ENCODE measurements at regions not wholly inside any gene's neighbourhood (a gene's known extent, or its start where the extent isn't known, plus 50 kb on each side); places are given as distances from the start of the nearest gene placed in this dataset.

DNA sequence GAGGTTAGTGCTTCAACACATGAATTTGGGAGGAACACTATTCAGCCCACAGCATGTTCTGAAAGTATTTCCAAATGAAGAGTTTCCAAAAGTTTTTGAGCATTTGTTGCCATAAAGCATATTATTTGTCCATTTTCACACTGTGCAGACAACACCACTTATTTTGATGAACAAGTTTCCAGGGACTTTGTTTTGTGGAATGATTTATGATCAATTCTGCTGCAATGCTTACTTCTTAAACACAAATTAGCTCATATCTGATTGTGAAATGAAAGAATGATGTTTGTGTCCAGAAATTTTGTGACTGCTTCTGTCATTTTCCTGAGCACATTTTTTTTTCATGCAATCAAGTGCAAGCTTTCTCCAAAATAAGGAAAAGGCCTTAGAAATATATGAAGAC, 205.3 kb downstream of the RAP2A start:
- H3K27ac ChIP-seq (ENCODE audit: extremely low read depth, low read depth, low read length) = no peak overlapping the region
- no peak overlapping the region for H3K4me3 ChIP-seq
- H3K4me2 ChIP-seq (ENCODE audit: insufficient read depth, low read length) = no peak overlapping the region
- no TSS peak for BruUV-seq (replicated peaks)
- ATAC-seq (no peak), FAIRE-seq (no peak), DNase-seq (ENCODE audit: extremely low read depth in 1 of 4, low spot score in 3 of 4) (no peak)
- H3K9me3 ChIP-seq (replicated peaks; ENCODE audit: control insufficient read depth, insufficient read depth, low read depth, low read length) = no peaks in the 10 kb centered on the region
- intact Hi-C loops (cut with micrococcal nuclease) (no loop called here), in situ Hi-C loops (cut with MboI) (no loop called here)
- no peak for TF ChIP-seq CBX5 (IDR thresholded peaks at IDR 0.05; ENCODE audit: borderline replicate concordance, low read depth)
- no peak for TF ChIP-seq ZNF740 (CRISPR knock-in tag; IDR thresholded peaks at IDR 0.05)
- TF ChIP-seq ZNF740 (tag; IDR thresholded peaks at IDR 0.05) = no peak
- TF ChIP-seq PRPF4 (IDR thresholded peaks at IDR 0.05; ENCODE audit: insufficient read depth, low read depth, low read length, poor library complexity, severe bottlenecking) = no peak
- TF ChIP-seq PRMT5 (CRISPR knock-in tag; IDR thresholded peaks at IDR 0.05) = no peak
- TF ChIP-seq SAFB (IDR thresholded peaks at IDR 0.05; ENCODE audit: borderline replicate concordance, low read depth, low read length) = no peak
- TF ChIP-seq RBM17 (IDR thresholded peaks at IDR 0.05; ENCODE audit: borderline replicate concordance, low read depth, low read length) = no peak
- TF ChIP-seq ZNF282 (CRISPR knock-in tag; IDR thresholded peaks at IDR 0.05) = no peak
- no peak for TF ChIP-seq CBX3 (IDR thresholded peaks at IDR 0.05; ENCODE audit: borderline replicate concordance in 1 of 2, low read length in 2 of 2)
- no peak for TF ChIP-seq SMARCA4 (IDR thresholded peaks at IDR 0.05)
- no peak for TF ChIP-seq RAD51 (IDR thresholded peaks at IDR 0.05; ENCODE audit: borderline replicate concordance, low read depth)
- no peak for TF ChIP-seq ZEB2 (IDR thresholded peaks at IDR 0.05)
- TF ChIP-seq ZNF77 (CRISPR knock-in tag; IDR thresholded peaks at IDR 0.05) = no peak
- H4K20me1 ChIP-seq (replicated peaks; ENCODE audit: control insufficient read depth, insufficient read depth, low read length) = no peaks in the 10 kb centered on the region
- ChIA-PET CTCF (ENCODE audit: low intra/inter-chr PET ratio) (no interaction called here), POLR2A (no interaction called here)
- H2AFZ ChIP-seq (ENCODE audit: low read depth, low read length) = no peak overlapping the region
- no peaks in the 10 kb centered on the region for H3K4me1 ChIP-seq (replicated peaks in 1 of 2; ENCODE audit: control insufficient read depth in 2 of 2, insufficient read depth in 2 of 2, low read length in 2 of 2)
- H3K27me3 ChIP-seq (ENCODE audit: control insufficient read depth in 2 of 2, insufficient read depth in 2 of 2, low read length in 2 of 2) = no peaks in the 10 kb centered on the region
- no peaks in the 10 kb centered on the region for H3K36me3 ChIP-seq (ENCODE audit: control insufficient read depth, insufficient read depth, low read length)
- no peaks in the 10 kb centered on the region for H3K9me1 ChIP-seq (ENCODE audit: control insufficient read depth, insufficient read depth, low read length)
- no peak overlapping the region for H3K9ac ChIP-seq (ENCODE audit: insufficient read depth in 1 of 2, low read depth in 2 of 2, low read length in 2 of 2)
- no peaks in the 10 kb centered on the region for H3K79me2 ChIP-seq (ENCODE audit: control insufficient read depth, insufficient read depth, low read length)

Data from K562 (cell line).